NT2/D1 (cell line): ENCODE measurements at regions not wholly inside any gene's neighbourhood (a gene's known extent, or its start where the extent isn't known, plus 50 kb on each side); places are given as distances from the start of the nearest gene placed in this dataset.

Experiments
- SUZ12 ChIP-seq: IDR thresholded peaks from 2 replicates; pipeline ENCODE4 v1.6.1; 2011; ENCODE audit not compliant: insufficient read length, insufficient read depth; ENCODE audit errors: extremely low read depth
- YY1 ChIP-seq: IDR thresholded peaks from 2 replicates; pipeline ENCODE4 v1.6.1; 2011; ENCODE audit not compliant: insufficient read length, insufficient read depth
- ZNF274 ChIP-seq: IDR thresholded peaks from 2 replicates; pipeline ENCODE4 v1.6.1; 2011; ENCODE audit warnings: mild to moderate bottlenecking, low read depth, low read length

GRCh38 chr2:67565262-67565661 is 168.1 kb downstream of the ETAA1 start:
- TF ChIP-seq ZNF274 (no peak), SUZ12 (no peak), YY1 (no peak)
